ENCODE measurements at regions not wholly inside any gene's neighbourhood (a gene's known extent, or its start where the extent isn't known, plus 50 kb on each side); places are given as distances from the start of the nearest gene placed in this dataset.

GRCh38 chr3:72451841-72452240, 396.4 kb downstream of the SHQ1 start:
- H3K4me3 Mint-ChIP-seq: no peak overlapping the region
- CTCF ChIA-PET: no interaction called here
- ATAC-seq (ENCODE audit: low read depth): no peak
- peaks cover 28% of the 10 kb centered on the region for H3K27me3 Mint-ChIP-seq
- H3K36me3 Mint-ChIP-seq (ENCODE audit: low read depth): no peaks in the 10 kb centered on the region
- no peaks in the 10 kb centered on the region for H3K9me3 Mint-ChIP-seq
- POLR2A ChIA-PET: no interaction called here
- TF ChIP-seq CTCF (IDR thresholded peaks at IDR 0.05): no peak
- peaks cover 8% of the 10 kb centered on the region for H3K4me1 Mint-ChIP-seq
- no peak overlapping the region for H3K27ac Mint-ChIP-seq
- DNase-seq: no peak
- intact Hi-C loops (cut with micrococcal nuclease): no loop called here

DNA sequence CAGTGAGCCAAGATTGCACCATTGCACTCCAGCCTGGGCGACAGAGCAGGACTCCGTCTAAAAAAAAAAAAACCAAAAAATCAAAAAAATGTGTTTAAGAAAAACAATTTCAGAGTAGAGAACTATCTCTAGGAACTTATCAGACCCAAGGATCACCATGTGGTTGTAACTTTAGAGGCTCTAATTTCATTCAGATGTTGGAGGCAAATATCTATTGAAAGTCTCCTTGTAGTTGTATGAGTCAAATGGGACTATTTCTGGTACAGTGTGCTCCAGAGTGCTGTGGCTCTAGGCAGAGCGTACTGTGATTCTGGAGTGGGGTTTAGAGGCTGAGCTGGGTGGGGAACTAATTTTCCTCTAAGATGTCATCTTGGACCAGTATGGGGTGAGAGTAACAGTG, 398.7 kb downstream of the SHQ1 start:
- TF ChIP-seq CTCF (IDR thresholded peaks at IDR 0.05): no peak
- ChIA-PET CTCF (no interaction called here), POLR2A (interaction anchor here (0.7 kb wide), 1 partner anchor 465 kb away, joined by 3 read pairs; no protein-coding TSS in a partner anchor)
- Mint-ChIP-seq H3K36me3 (ENCODE audit: low read depth) (peaks cover 9% of the 10 kb centered on the region), H3K4me1 (peaks cover 25% of the 10 kb centered on the region), H3K4me3 (no peak overlapping the region), H3K27ac (no peak overlapping the region), H3K27me3 (peaks cover 28% of the 10 kb centered on the region), H3K9me3 (no peaks in the 10 kb centered on the region)
- no peak for ATAC-seq (ENCODE audit: low read depth)
- intact Hi-C loops (cut with micrococcal nuclease): loop anchor here (5.0 to 10.0 kb wide), 5 partner anchors 137 to 725 kb away; partner anchors contain the start of gene EIF4E3
- DNase-seq: no peak

- intact Hi-C loops (cut with micrococcal nuclease): loop anchor here (5.0 to 10.0 kb wide), 5 partner anchors 137 to 724 kb away; partner anchors contain the start of gene EIF4E3
- ATAC-seq (ENCODE audit: low read depth): no peak
- Mint-ChIP-seq H3K27ac (no peak overlapping the region), H3K4me3 (no peak overlapping the region), H3K27me3 (peaks cover 28% of the 10 kb centered on the region), H3K9me3 (no peaks in the 10 kb centered on the region), H3K36me3 (ENCODE audit: low read depth) (peaks cover 13% of the 10 kb centered on the region), H3K4me1 (peaks cover 32% of the 10 kb centered on the region)
- ChIA-PET CTCF (no interaction called here), POLR2A (interaction anchor here (0.7 kb wide), 1 partner anchor 464 kb away, joined by 3 read pairs; no protein-coding TSS in a partner anchor)
- DNase-seq: no peak
- no peak for TF ChIP-seq CTCF (IDR thresholded peaks at IDR 0.05)
Measured at GRCh38 chr3:72448858-72449257, 399.4 kb downstream of the SHQ1 start.

- Mint-ChIP-seq H3K27me3 (peaks cover 28% of the 10 kb centered on the region), H3K4me1 (peaks cover 36% of the 10 kb centered on the region), H3K36me3 (ENCODE audit: low read depth) (peaks cover 13% of the 10 kb centered on the region), H3K4me3 (peak overlapping the region; percentile 78), H3K27ac (no peak overlapping the region), H3K9me3 (no peaks in the 10 kb centered on the region)
- ChIA-PET POLR2A (interaction anchor here (1.6 to 1.9 kb wide), 3 partner anchors 48 to 346 kb away, joined by 4 to 12 read pairs (median 6); no protein-coding TSS in a partner anchor), CTCF (no interaction called here)
- ATAC-seq (ENCODE audit: low read depth) (no peak), DNase-seq (no peak)
- intact Hi-C loops (cut with micrococcal nuclease): loop anchor here (5.0 to 10.0 kb wide), 5 partner anchors 136 to 724 kb away; partner anchors contain the start of gene EIF4E3
- TF ChIP-seq CTCF (IDR thresholded peaks at IDR 0.05): no peak
Measured at GRCh38 chr3:72448375-72448823, 399.8 kb downstream of the SHQ1 start.

- Mint-ChIP-seq H3K4me1 (peaks cover 47% of the 10 kb centered on the region), H3K27me3 (peaks cover 17% of the 10 kb centered on the region), H3K27ac (peak overlapping the region; percentile 31), H3K36me3 (ENCODE audit: low read depth) (peaks cover 19% of the 10 kb centered on the region), H3K4me3 (peak overlapping the region; percentile 78), H3K9me3 (no peaks in the 10 kb centered on the region)
- CTCF ChIA-PET: interaction anchor here (1.3 kb wide), 1 partner anchor 572 kb away, joined by 3 read pairs; no protein-coding TSS in a partner anchor
- POLR2A ChIA-PET: interaction anchor here (0.5 to 1.9 kb wide), 7 partner anchors 10 to 1316 kb away, joined by 3 to 12 read pairs (median 4); no protein-coding TSS in a partner anchor
- ATAC-seq (ENCODE audit: low read depth) (peak; percentile 96), DNase-seq (peak; percentile 97)
- intact Hi-C loops (cut with micrococcal nuclease): loop anchor here (2.0 to 10.0 kb wide), 9 partner anchors 35 to 723 kb away; partner anchors contain the start of genes EIF4E3 and PPP4R2
- TF ChIP-seq CTCF (IDR thresholded peaks at IDR 0.05): no peak
Measured at GRCh38 chr3:72447059-72447946, 400.9 kb downstream of the SHQ1 start.
